Thyroid gland (tissue), 4 donors: ENCODE measurements at regions not wholly inside any gene's neighbourhood (a gene's known extent, or its start where the extent isn't known, plus 50 kb on each side); places are given as distances from the start of the nearest gene placed in this dataset.

Source experiments
- CTCF ChIP-seq, 6 experiments: fragments of 200-600 bp in 3 of 6; fragments of 450-650 bp in 3 of 6; sonication (generic) in 3 of 6; IDR thresholded peaks; one replicate each; pipeline ENCODE4 v1.5.1; 2016 to 2019; ENCODE audit warnings: antibody characterized with exemption in 6 of 6, mild to moderate bottlenecking in 2 of 6, inconsistent platforms in 1 of 6, moderate library complexity in 1 of 6
- POLR2A ChIP-seq, 2 donors: fragments of 450-650 bp; IDR thresholded peaks; one replicate each; pipeline ENCODE4 v1.6.1; 2017; ENCODE audit warnings: antibody characterized with exemption in 2 of 2, mild to moderate bottlenecking in 2 of 2, moderate library complexity in 1 of 2

DNA sequence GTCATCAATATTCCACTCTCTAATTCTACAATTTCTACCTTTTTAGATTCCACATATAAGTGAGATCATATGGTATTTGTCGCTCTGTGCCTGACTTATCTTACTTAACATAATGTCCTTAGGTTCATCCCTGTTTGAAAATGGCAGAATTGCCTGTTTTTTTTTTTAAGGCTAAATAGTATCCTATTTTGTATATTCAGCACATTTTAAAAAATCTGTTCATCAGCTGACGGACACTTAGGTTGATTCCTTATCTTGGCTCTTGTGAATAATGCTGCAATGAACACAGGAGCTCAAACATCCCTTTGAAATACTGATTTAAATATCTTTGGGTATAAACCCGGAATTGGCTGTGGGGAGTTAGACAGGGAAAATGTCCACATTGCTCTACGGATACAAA is 326.7 kb upstream of the THBS1 start:
- no peak for TF ChIP-seq CTCF (IDR thresholded peaks at IDR 0.05)
- TF ChIP-seq POLR2A (IDR thresholded peaks at IDR 0.05): no peak
